ENCODE measurements at regions not wholly inside any gene's neighbourhood (a gene's known extent, or its start where the extent isn't known, plus 50 kb on each side); places are given as distances from the start of the nearest gene placed in this dataset.

DNA sequence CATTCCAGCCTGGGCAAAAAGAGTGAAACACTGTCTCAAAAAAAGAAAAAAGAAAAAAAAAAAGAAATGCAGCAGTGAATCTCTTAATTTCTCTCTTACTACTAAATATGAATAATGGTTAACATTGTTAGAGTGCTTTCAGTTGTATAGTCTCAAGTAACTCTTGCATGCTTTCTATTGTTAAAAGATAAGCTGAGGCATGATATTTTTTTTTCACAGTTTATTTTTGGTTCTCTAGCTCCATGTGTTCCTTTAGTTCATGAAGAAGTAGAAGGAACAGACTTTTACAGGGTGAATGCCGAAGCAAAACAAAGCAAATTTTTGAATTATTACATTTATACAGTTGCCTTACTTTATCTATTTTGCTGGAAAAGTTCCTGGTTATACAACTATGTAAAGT is 1180.9 kb downstream of the OTOL1 start:
- TF ChIP-seq, protein P1, sequence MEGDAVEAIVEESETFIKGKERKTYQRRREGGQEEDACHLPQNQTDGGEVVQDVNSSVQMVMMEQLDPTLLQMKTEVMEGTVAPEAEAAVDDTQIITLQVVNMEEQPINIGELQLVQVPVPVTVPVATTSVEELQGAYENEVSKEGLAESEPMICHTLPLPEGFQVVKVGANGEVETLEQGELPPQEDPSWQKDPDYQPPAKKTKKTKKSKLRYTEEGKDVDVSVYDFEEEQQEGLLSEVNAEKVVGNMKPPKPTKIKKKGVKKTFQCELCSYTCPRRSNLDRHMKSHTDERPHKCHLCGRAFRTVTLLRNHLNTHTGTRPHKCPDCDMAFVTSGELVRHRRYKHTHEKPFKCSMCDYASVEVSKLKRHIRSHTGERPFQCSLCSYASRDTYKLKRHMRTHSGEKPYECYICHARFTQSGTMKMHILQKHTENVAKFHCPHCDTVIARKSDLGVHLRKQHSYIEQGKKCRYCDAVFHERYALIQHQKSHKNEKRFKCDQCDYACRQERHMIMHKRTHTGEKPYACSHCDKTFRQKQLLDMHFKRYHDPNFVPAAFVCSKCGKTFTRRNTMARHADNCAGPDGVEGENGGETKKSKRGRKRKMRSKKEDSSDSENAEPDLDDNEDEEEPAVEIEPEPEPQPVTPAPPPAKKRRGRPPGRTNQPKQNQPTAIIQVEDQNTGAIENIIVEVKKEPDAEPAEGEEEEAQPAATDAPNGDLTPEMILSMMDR (IDR thresholded peaks at IDR 0.05; ENCODE audit: borderline replicate concordance, control extremely low read depth, extremely low read depth, insufficient read depth, missing control alignments) = no peak
- DNase-seq (ENCODE audit: low spot score) = no peak
- in situ Hi-C loops (cut with MboI; ENCODE audit: low sequenced_read_pairs, unreplicated experiment) = no loop called here

DNA sequence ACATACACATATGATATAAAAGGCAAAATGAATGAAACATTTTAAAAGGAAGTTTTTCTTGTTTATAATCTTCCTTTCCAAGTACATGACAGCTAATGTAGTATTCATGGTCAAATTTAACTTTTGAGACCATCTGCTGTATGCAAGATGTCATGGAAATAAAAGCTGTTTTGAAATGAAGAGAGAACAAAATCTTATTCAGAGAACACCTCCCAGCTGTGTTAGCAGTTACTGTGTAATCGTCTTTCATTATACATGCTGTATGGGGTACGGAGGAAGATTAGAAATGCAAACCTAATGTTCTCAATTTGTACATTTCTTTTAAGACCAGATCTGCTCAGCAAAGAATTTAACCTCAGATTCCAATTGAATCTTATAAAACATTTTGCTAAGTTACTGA is 1182.3 kb downstream of the OTOL1 start:
- TF ChIP-seq, protein P1 (IDR thresholded peaks at IDR 0.05; ENCODE audit: borderline replicate concordance, control extremely low read depth, extremely low read depth, insufficient read depth, missing control alignments) = no peak
- DNase-seq (ENCODE audit: low spot score) = no peak
- in situ Hi-C loops (cut with MboI; ENCODE audit: low sequenced_read_pairs, unreplicated experiment) = no loop called here

DNA sequence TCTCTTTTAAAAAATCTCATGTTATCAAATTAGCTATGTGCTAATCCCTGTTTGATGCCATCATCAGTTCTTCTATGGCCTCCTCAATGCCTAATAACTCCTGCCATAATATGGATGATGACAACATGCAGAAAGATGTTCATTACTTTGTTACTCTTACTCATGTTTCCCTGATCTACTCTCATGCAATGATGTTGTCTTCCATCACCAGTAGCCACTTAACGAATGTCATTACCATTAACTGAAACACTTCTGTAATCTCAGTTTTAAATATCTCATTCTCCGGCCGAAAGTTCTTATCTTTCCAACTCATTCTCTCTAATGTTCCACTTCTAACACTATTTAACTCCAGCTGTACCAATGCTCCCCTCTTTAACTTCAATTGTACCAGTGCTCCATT is 1187.7 kb downstream of the OTOL1 start:
- in situ Hi-C loops (cut with MboI; ENCODE audit: low sequenced_read_pairs, unreplicated experiment) = no loop called here
- DNase-seq (ENCODE audit: low spot score) = no peak
- TF ChIP-seq, protein P1 (IDR thresholded peaks at IDR 0.05; ENCODE audit: borderline replicate concordance, control extremely low read depth, extremely low read depth, insufficient read depth, missing control alignments) = no peak

DNA sequence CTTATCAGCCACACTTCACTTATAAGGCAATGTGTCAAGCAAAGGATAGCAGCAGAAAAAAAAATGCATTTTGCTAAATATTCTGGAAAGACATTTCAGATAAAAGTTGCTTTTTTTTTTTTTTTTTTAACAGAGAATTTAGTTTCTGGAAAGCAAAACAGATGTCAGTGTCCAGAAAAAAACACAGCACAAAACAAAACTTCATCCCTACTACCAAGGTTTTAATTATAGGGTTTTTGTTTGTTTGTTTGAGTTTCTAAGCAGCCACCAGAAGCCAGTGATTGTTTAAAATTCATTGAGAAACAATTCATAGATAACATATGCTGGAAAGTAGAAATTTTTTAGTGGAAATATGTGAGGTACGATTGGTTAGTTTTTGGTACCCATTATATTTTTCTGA is 1202.7 kb downstream of the OTOL1 start:
- no peak for DNase-seq (ENCODE audit: low spot score)
- TF ChIP-seq, protein P1 (IDR thresholded peaks at IDR 0.05; ENCODE audit: borderline replicate concordance, control extremely low read depth, extremely low read depth, insufficient read depth, missing control alignments) = no peak
- in situ Hi-C loops (cut with MboI; ENCODE audit: low sequenced_read_pairs, unreplicated experiment) = no loop called here

DNA sequence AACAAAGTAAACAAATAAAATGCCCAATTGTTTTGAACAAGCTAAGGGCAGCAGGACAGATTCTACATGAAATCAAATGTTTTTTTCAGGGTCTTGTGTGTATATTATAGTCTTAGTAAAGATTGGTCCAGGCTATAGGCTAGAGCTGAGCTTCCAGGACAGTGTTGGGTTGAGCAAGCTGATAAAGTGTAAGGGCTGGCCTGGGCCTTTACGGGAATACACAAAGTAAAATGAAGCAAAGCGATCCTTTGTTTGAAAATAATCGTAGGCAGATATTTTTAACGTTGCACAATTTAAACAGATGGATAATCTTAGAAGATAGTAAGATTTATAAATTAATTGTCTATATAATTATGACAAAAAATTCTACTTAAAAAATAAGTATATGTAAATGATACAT is 1204.6 kb downstream of the OTOL1 start:
- DNase-seq (ENCODE audit: low spot score) = no peak
- in situ Hi-C loops (cut with MboI; ENCODE audit: low sequenced_read_pairs, unreplicated experiment) = no loop called here
- TF ChIP-seq, protein P1 (IDR thresholded peaks at IDR 0.05; ENCODE audit: borderline replicate concordance, control extremely low read depth, extremely low read depth, insufficient read depth, missing control alignments) = no peak

DNA sequence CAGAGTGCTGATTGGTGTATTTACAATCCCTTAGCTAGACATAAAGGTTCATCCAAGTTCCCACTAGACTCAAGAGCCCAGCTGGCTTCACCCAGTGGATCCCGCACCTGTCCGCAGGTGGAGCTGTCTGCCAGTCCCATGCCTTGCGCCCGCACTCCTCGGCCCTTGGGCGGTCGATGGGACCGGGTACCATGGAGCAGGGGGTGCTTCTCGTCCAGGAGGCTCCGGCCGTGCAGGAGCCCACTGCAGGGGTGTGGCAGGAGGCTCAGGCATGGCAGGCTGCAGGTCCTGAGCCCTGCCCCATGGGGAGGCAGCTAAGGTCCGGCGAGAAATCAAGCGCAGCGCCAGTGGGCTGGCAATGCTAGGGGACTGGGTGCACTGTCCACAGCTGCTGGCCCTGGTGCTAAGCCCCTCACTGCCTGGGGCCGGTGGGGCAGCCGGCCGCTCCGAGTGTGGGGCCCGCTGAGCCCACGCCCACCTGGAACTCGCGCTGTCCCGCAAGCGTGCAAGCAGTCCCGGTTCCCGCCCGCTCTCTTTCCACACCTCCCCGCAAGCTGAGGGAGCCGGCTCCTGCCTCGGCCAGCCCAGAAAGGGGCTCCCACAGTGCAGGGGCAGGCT is 1206.3 kb downstream of the OTOL1 start:
- in situ Hi-C loops (cut with MboI; ENCODE audit: low sequenced_read_pairs, unreplicated experiment) = no loop called here
- TF ChIP-seq, protein P1 (IDR thresholded peaks at IDR 0.05; ENCODE audit: borderline replicate concordance, control extremely low read depth, extremely low read depth, insufficient read depth, missing control alignments) = no peak
- DNase-seq (ENCODE audit: low spot score) = no peak

Data from GM13976 (cell line).